GM19238 (cell line): ENCODE measurements at regions not wholly inside any gene's neighbourhood (a gene's known extent, or its start where the extent isn't known, plus 50 kb on each side); places are given as distances from the start of the nearest gene placed in this dataset.
"Not testable (repeated sequence)": the region's sequence is repeated elsewhere in the genome, so short reads cannot be mapped to it uniquely, and the experiment has no call there.

Source experiments
- DNase-seq: peaks from one replicate; pipeline ENCODE4 v3.0.0; 2011; ENCODE audit warnings: low spot score; ENCODE audit not compliant: insufficient read length

- no peak for DNase-seq
Measured at GRCh38 chr1:185681034-185681633, 53.1 kb upstream of the HMCN1 start.

- DNase-seq, result no peak
Measured at GRCh38 chr1:185680453-185680852, 53.7 kb upstream of the HMCN1 start.

- DNase-seq, result no peak
Measured at GRCh38 chr1:185679220-185679619, 55.0 kb upstream of the HMCN1 start.

- DNase-seq, result no peak
Measured at GRCh38 chr1:185676969-185677368, 57.2 kb upstream of the HMCN1 start.

GRCh38 chr1:185674201-185674600 lies 60.0 kb upstream of the HMCN1 start:
- DNase-seq, result no peak

GRCh38 chr1:185672719-185673360 lies 61.4 kb upstream of the HMCN1 start:
- no peak for DNase-seq

GRCh38 chr1:185670187-185670627 lies 64.0 kb upstream of the HMCN1 start:
- no peak for DNase-seq

- DNase-seq, result no peak
Measured at GRCh38 chr1:185668013-185668412, 66.2 kb upstream of the HMCN1 start.

GRCh38 chr1:185666582-185666981 lies 67.6 kb upstream of the HMCN1 start:
- no peak for DNase-seq

GRCh38 chr1:185663771-185664296 lies 70.4 kb upstream of the HMCN1 start:
- no peak for DNase-seq

- no peak for DNase-seq
Measured at GRCh38 chr1:185663332-185663731, 70.9 kb upstream of the HMCN1 start.

GRCh38 chr1:185661971-185662370 lies 72.2 kb upstream of the HMCN1 start:
- no peak for DNase-seq

GRCh38 chr1:185656663-185657062 lies 77.5 kb upstream of the HMCN1 start:
- DNase-seq, result no peak

GRCh38 chr1:185654952-185655314 lies 79.3 kb upstream of the HMCN1 start:
- no peak for DNase-seq

GRCh38 chr1:185654199-185654951 lies 79.8 kb upstream of the HMCN1 start:
- no peak for DNase-seq

GRCh38 chr1:185653615-185654014 lies 80.6 kb upstream of the HMCN1 start:
- DNase-seq, result no peak

GRCh38 chr1:185652348-185652747 lies 81.8 kb upstream of the HMCN1 start:
- no peak for DNase-seq

GRCh38 chr1:185650602-185651230 lies 83.5 kb upstream of the HMCN1 start:
- DNase-seq, result no peak

GRCh38 chr1:185648858-185649589 lies 85.2 kb upstream of the HMCN1 start:
- no peak for DNase-seq

GRCh38 chr1:185647597-185648267 lies 86.5 kb upstream of the HMCN1 start:
- not testable (repeated sequence) for DNase-seq

- no peak for DNase-seq
Measured at GRCh38 chr1:185646202-185646683, 87.9 kb upstream of the HMCN1 start.
